Esophagus muscularis mucosa (tissue), 4 donors: ENCODE measurements at regions not wholly inside any gene's neighbourhood (a gene's known extent, or its start where the extent isn't known, plus 50 kb on each side); places are given as distances from the start of the nearest gene placed in this dataset.

Source experiments
- DNase-seq: peaks from one replicate; pipeline ENCODE4 v3.0.0-alpha.2; 2017; ENCODE audit errors: extremely low spot score
- H3K27ac ChIP-seq, 4 donors: fragments of 200-600 bp; sonication (generic); replicated peaks in 1 of 4; 1 replicate in 3 of 4; 2 replicates in 1 of 4; pipeline ENCODE4 v1.5.1; 2016 to 2019; ENCODE audit warnings: mild to moderate bottlenecking in 1 of 4
- H3K27me3 ChIP-seq, 4 donors: fragments of 200-600 bp; sonication (generic); one replicate each; pipeline versions ENCODE4 v1.5.1 to v1.6.0; 2016 to 2019
- H3K36me3 ChIP-seq, 4 donors: fragments of 200-600 bp; sonication (generic); one replicate each; pipeline ENCODE4 v1.5.1; 2016 to 2019
- H3K4me1 ChIP-seq, 4 donors: fragments of 200-600 bp; sonication (generic); one replicate each; pipeline ENCODE4 v1.5.1; 2016 to 2019
- H3K4me3 ChIP-seq, 4 donors: fragments of 200-600 bp; sonication (generic); 1 replicate in 2 of 4; 2 replicates in 2 of 4; pipeline ENCODE4 v1.5.1; 2016 to 2019; ENCODE audit warnings: mild to moderate bottlenecking in 4 of 4, moderate library complexity in 1 of 4
- H3K9me3 ChIP-seq, 4 donors: fragments of 200-600 bp; sonication (generic); 1 replicate in 3 of 4; 2 replicates in 1 of 4; pipeline ENCODE4 v1.5.1; 2016 to 2019
- CTCF ChIP-seq, 3 experiments: fragments of 200-600 bp in 2 of 3; fragments of 450-650 bp in 1 of 3; sonication (generic) in 2 of 3; IDR thresholded peaks; one replicate each; pipeline ENCODE4 v1.5.1; 2017 to 2019; ENCODE audit warnings: antibody characterized with exemption in 3 of 3, mild to moderate bottlenecking in 2 of 3, moderate library complexity in 1 of 3
- EP300 ChIP-seq: sonication (generic); formaldehyde crosslinking; IDR thresholded peaks from one replicate; pipeline ENCODE4 v1.6.1; 2017; ENCODE audit warnings: antibody characterized with exemption
- POLR2A ChIP-seq: fragments of 450-650 bp; IDR thresholded peaks from one replicate; pipeline ENCODE4 v1.6.1; 2017; ENCODE audit warnings: antibody characterized with exemption, moderate library complexity, mild to moderate bottlenecking, low read depth
- POLR2AphosphoS5 ChIP-seq, 2 donors: sonication (generic); formaldehyde crosslinking; IDR thresholded peaks; one replicate each; pipeline ENCODE4 v1.6.1; 2017; ENCODE audit warnings: antibody characterized with exemption in 2 of 2
- WGBS: methylation state at CpG from one replicate; pipeline ENCODE4 v1.1.5; 2018; 5-methylcytosine and 5-hydroxymethylcytosine counted together
- intact Hi-C: fragments of 100-400 bp; cut with DNase I; formaldehyde crosslinking; loops from one replicate; pipeline ENCODE4 v1.15.1; 2023

GRCh38 chr5:171714261-171714660, 71.4 kb upstream of the SMIM23 start:
- no peak for TF ChIP-seq POLR2A
- no peak for TF ChIP-seq EP300
- TF ChIP-seq POLR2AphosphoS5 (IDR thresholded peaks at IDR 0.05): no peak
- no peak for TF ChIP-seq CTCF (IDR thresholded peaks at IDR 0.05)
- WGBS: 57% methylated on average over 2 of the region's 2 CpGs

GRCh38 chr5:171714851-171715250, 70.8 kb upstream of the SMIM23 start:
- WGBS: 89% methylated on average over 1 of the region's 1 CpG
- TF ChIP-seq CTCF (IDR thresholded peaks at IDR 0.05): no peak
- TF ChIP-seq EP300: no peak
- no peak for TF ChIP-seq POLR2AphosphoS5 (IDR thresholded peaks at IDR 0.05)
- no peak for TF ChIP-seq POLR2A
- H3K36me3 ChIP-seq: no peaks in the 10 kb centered on the region
- peaks cover 0 to 6% (median 0%) of the 10 kb centered on the region in 4 donors for H3K4me1 ChIP-seq
- no peak overlapping the region for H3K4me3 ChIP-seq
- H3K9me3 ChIP-seq: peaks cover 0 to 8% (median 3%) of the 10 kb centered on the region in 4 donors
- intact Hi-C loops: no loop called here
- H3K27ac ChIP-seq: no peak overlapping the region
- DNase-seq: no peak
- H3K27me3 ChIP-seq: peaks cover 0 to 14% (median 0%) of the 10 kb centered on the region in 4 donors

More at GRCh38 chr5:171714261-171714660, 71.4 kb upstream of the SMIM23 start:
- H3K27ac ChIP-seq: no peak overlapping the region
- intact Hi-C loops: no loop called here
- H3K4me1 ChIP-seq: peaks cover 0 to 6% (median 0%) of the 10 kb centered on the region in 4 donors
- peaks cover 0 to 8% (median 3%) of the 10 kb centered on the region in 4 donors for H3K9me3 ChIP-seq
- peaks cover 0 to 10% (median 0%) of the 10 kb centered on the region in 4 donors for H3K27me3 ChIP-seq
- H3K36me3 ChIP-seq: no peaks in the 10 kb centered on the region
- no peak for DNase-seq
- H3K4me3 ChIP-seq: no peak overlapping the region

GRCh38 chr5:171715551-171715950, 70.1 kb upstream of the SMIM23 start:
- H3K36me3 ChIP-seq: no peaks in the 10 kb centered on the region
- H3K4me3 ChIP-seq: no peak overlapping the region
- peaks cover 0 to 8% (median 3%) of the 10 kb centered on the region in 4 donors for H3K9me3 ChIP-seq
- peak; percentile 80 for DNase-seq
- intact Hi-C loops: no loop called here
- 91% methylated on average over 4 of the region's 4 CpGs for WGBS
- H3K4me1 ChIP-seq: peaks cover 0 to 3% (median 0%) of the 10 kb centered on the region in 4 donors
- TF ChIP-seq CTCF (IDR thresholded peaks at IDR 0.05) (no peak), POLR2AphosphoS5 (IDR thresholded peaks at IDR 0.05) (no peak), POLR2A (no peak)
- peaks cover 0 to 14% (median 0%) of the 10 kb centered on the region in 4 donors for H3K27me3 ChIP-seq
- H3K27ac ChIP-seq: no peak overlapping the region

GRCh38 chr5:171720086-171720485, 65.5 kb upstream of the SMIM23 start:
- peaks cover 0 to 22% (median 0%) of the 10 kb centered on the region in 4 donors for H3K27me3 ChIP-seq
- WGBS: 93% methylated on average over 4 of the region's 6 CpGs
- no peaks in the 10 kb centered on the region for H3K36me3 ChIP-seq
- peaks cover 0 to 6% (median 0%) of the 10 kb centered on the region in 4 donors for H3K9me3 ChIP-seq
- no peak overlapping the region for H3K27ac ChIP-seq
- DNase-seq: peak; percentile 70
- no peaks in the 10 kb centered on the region for H3K4me1 ChIP-seq
- no peak overlapping the region for H3K4me3 ChIP-seq
- TF ChIP-seq POLR2AphosphoS5 (IDR thresholded peaks at IDR 0.05): no peak
- TF ChIP-seq CTCF (IDR thresholded peaks at IDR 0.05): no peak
- TF ChIP-seq EP300: no peak
- TF ChIP-seq POLR2A: no peak
- intact Hi-C loops: no loop called here

- intact Hi-C loops: no loop called here
- H3K4me1 ChIP-seq: no peaks in the 10 kb centered on the region
- H3K36me3 ChIP-seq: no peaks in the 10 kb centered on the region
- 52% methylated on average over 5 of the region's 5 CpGs for WGBS
- TF ChIP-seq POLR2A: no peak
- TF ChIP-seq CTCF (IDR thresholded peaks at IDR 0.05): no peak
- no peak for TF ChIP-seq POLR2AphosphoS5 (IDR thresholded peaks at IDR 0.05)
- TF ChIP-seq EP300: no peak
- H3K27me3 ChIP-seq: peaks cover 0 to 22% (median 0%) of the 10 kb centered on the region in 4 donors
- H3K4me3 ChIP-seq: no peak overlapping the region
- no peak overlapping the region for H3K27ac ChIP-seq
- H3K9me3 ChIP-seq: peaks cover 0 to 14% (median 3%) of the 10 kb centered on the region in 4 donors
- DNase-seq: peak; percentile 81
Measured at GRCh38 chr5:171721464-171721863, 64.2 kb upstream of the SMIM23 start.
